ENCODE measurements at regions not wholly inside any gene's neighbourhood (a gene's known extent, or its start where the extent isn't known, plus 50 kb on each side); places are given as distances from the start of the nearest gene placed in this dataset.

GRCh38 chr12:53808023-53808705 is 56.4 kb upstream of the CISTR start (continued):
- no peak for TF ChIP-seq DMTF1 (CRISPR knock-in tag; IDR thresholded peaks at IDR 0.05)
- TF ChIP-seq ATF1 (CRISPR knock-in tag; IDR thresholded peaks at IDR 0.05) = 0 out of 2 replicates have a peak, but pooled peaks have one; percentile 19
- TF ChIP-seq HNRNPL (IDR thresholded peaks at IDR 0.05; ENCODE audit: low read depth, low read length) = no peak
- TF ChIP-seq, protein P1, sequence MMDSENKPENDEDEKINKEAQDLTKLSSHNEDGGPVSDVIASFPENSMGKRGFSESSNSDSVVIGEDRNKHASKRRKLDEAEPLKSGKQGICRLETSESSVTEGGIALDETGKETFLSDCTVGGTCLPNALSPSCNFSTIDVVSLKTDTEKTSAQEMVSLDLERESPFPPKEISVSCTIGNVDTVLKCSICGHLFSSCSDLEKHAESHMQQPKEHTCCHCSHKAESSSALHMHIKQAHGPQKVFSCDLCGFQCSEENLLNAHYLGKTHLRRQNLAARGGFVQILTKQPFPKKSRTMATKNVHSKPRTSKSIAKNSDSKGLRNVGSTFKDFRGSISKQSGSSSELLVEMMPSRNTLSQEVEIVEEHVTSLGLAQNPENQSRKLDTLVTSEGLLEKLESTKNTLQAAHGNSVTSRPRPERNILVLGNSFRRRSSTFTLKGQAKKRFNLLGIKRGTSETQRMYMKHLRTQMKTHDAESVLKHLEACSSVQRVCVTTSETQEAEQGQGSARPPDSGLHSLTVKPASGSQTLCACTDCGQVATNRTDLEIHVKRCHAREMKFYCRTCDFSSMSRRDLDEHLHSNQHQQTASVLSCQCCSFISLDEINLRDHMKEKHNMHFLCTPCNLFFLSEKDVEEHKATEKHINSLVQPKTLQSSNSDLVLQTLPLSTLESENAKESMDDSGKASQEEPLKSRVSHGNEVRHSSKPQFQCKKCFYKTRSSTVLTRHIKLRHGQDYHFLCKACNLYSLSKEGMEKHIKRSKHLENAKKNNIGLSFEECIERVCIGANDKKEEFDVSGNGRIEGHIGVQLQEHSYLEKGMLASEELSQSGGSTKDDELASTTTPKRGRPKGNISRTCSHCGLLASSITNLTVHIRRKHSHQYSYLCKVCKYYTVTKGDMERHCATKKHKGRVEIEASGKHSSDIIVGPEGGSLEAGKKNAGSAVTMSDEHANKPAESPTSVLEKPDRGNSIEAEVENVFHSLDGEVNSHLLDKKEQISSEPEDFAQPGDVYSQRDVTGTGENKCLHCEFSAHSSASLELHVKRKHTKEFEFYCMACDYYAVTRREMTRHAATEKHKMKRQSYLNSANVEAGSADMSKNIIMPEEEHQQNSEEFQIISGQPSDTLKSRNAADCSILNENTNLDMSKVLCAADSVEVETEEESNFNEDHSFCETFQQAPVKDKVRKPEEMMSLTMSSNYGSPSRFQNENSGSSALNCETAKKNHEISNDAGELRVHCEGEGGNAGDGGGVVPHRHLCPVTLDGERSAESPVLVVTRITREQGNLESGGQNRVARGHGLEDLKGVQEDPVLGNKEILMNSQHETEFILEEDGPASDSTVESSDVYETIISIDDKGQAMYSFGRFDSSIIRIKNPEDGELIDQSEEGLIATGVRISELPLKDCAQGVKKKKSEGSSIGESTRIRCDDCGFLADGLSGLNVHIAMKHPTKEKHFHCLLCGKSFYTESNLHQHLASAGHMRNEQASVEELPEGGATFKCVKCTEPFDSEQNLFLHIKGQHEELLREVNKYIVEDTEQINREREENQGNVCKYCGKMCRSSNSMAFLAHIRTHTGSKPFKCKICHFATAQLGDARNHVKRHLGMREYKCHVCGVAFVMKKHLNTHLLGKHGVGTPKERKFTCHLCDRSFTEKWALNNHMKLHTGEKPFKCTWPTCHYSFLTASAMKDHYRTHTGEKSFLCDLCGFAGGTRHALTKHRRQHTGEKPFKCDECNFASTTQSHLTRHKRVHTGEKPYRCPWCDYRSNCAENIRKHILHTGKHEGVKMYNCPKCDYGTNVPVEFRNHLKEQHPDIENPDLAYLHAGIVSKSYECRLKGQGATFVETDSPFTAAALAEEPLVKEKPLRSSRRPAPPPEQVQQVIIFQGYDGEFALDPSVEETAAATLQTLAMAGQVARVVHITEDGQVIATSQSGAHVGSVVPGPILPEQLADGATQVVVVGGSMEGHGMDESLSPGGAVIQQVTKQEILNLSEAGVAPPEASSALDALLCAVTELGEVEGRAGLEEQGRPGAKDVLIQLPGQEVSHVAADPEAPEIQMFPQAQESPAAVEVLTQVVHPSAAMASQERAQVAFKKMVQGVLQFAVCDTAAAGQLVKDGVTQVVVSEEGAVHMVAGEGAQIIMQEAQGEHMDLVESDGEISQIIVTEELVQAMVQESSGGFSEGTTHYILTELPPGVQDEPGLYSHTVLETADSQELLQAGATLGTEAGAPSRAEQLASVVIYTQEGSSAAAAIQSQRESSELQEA (CRISPR knock-in tag; IDR thresholded peaks at IDR 0.05; ENCODE audit: not compliant biosample characterization) = no peak
- TF ChIP-seq PLRG1 (conservative IDR thresholded peaks at IDR 0.05) = no peak
- TF ChIP-seq ZSCAN31 (CRISPR knock-in tag; IDR thresholded peaks at IDR 0.05; ENCODE audit: low read depth) = 0 out of 2 replicates have a peak, but pooled peaks have one; percentile 32
- no peak for TF ChIP-seq ARNT2 (CRISPR knock-in tag; IDR thresholded peaks at IDR 0.05; ENCODE audit: low read depth)
- TF ChIP-seq ZSCAN21 (CRISPR knock-in tag; IDR thresholded peaks at IDR 0.05; ENCODE audit: borderline replicate concordance) = no peak
- TF ChIP-seq MAFK (conservative IDR thresholded peaks at IDR 0.05 in 1 of 2, IDR thresholded peaks at IDR 0.05 in 1 of 2; ENCODE audit: low read length in 2 of 2) = no peak
- TF ChIP-seq ZNF547 (CRISPR knock-in tag; IDR thresholded peaks at IDR 0.05) = no peak
- no peak for TF ChIP-seq ISL2 (CRISPR knock-in tag; IDR thresholded peaks at IDR 0.05)
- peak; percentile 51 for TF ChIP-seq FOSL2 (CRISPR knock-in tag; IDR thresholded peaks at IDR 0.05)
- TF ChIP-seq TCF7 (IDR thresholded peaks at IDR 0.05; ENCODE audit: low read depth) = no peak
- no peak for TF ChIP-seq ATM (IDR thresholded peaks at IDR 0.05; ENCODE audit: borderline replicate concordance)
- no peak for TF ChIP-seq ZFP36L2 (CRISPR knock-in tag; IDR thresholded peaks at IDR 0.05)
- peak; percentile 17; the same call in 1 of the 2 replicates for TF ChIP-seq GABPB1 (CRISPR knock-in tag; IDR thresholded peaks at IDR 0.05)
- TF ChIP-seq RNF219 (CRISPR knock-in tag; IDR thresholded peaks at IDR 0.05) = no peak

All from HepG2 (cell line).